HG03159 (cell line): ENCODE measurements at regions not wholly inside any gene's neighbourhood (a gene's known extent, or its start where the extent isn't known, plus 50 kb on each side); places are given as distances from the start of the nearest gene placed in this dataset.
"Not testable (repeated sequence)": the region's sequence is repeated elsewhere in the genome, so short reads cannot be mapped to it uniquely, and the experiment has no call there.

Source experiments
- ATAC-seq: cut with Tn5 transposase; IDR thresholded peaks from one replicate; pipeline ENCODE4 v1.9.1; 2021; ENCODE audit warnings: mild to moderate bottlenecking, moderate library complexity; ENCODE audit not compliant: unreplicated experiment

DNA sequence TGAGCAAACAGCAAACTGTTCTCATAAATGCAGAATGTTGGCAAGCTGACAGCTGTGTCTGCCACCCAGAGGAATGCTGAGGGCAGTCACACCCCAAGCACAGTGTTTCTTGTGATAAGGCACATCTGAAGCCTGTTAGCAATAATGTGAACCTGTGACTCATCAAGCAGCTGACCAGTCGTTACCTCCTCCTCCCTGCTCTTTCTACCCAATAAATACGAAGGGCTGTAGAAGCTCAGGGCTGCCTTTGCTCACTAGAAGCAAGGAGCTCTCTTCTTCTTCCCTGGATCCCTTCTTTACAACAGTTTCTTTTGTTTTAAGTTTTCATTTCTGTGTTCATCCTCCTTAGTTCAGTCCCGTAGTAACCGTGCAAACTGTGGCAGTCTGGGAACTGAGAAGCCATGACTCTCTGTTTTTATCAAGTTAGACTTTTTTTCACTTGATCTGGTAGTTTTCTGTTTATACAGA, 160.3 kb upstream of the ZNF184 start:
- ATAC-seq, result not testable (repeated sequence)

DNA sequence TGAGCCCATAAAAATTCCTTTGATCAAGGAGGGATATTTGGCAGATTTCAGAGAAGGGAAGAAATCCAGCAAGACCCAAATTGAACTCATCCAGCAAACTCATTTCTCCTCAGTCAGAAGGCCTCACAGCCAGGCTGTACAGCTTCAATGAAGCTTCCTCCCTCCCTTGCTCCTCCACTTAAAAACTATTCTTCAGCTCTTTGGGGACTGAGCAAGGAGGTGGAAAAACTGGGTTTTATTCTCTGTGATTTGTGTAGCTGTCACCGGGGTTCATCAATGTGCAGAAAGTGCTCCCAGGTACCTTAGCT, 158.7 kb upstream of the ZNF184 start:
- no peak for ATAC-seq

- ATAC-seq, result no peak
Measured at GRCh38 chr6:27630727-27631608, 158.1 kb upstream of the ZNF184 start.

GRCh38 chr6:27624694-27625262, 151.9 kb upstream of the ZNF184 start:
- ATAC-seq, result no peak

- ATAC-seq, result no peak
Measured at GRCh38 chr6:27623103-27623502, 150.2 kb upstream of the ZNF184 start.

DNA sequence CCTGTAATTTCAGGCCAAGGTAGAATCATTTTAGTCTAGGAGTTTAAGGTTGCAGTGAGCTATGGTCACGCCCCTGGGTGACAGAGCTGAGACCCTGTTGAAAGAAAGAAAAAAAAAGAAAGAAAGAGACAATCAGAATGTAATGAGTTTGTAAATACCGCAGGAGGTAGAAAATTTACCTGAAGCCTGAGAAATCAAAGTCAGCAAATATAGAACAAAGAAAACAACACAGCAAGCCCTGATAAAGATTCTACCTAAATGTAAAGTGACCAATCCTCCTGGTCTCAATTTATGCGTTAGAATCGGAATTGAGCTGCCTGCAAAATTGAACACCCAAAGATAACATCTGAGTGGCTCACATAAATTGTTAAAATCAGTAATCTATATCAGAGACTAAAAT, 146.5 kb upstream of the ZNF184 start:
- ATAC-seq, result no peak

- no peak for ATAC-seq
Measured at GRCh38 chr6:27617700-27618689, 145.1 kb upstream of the ZNF184 start.

DNA sequence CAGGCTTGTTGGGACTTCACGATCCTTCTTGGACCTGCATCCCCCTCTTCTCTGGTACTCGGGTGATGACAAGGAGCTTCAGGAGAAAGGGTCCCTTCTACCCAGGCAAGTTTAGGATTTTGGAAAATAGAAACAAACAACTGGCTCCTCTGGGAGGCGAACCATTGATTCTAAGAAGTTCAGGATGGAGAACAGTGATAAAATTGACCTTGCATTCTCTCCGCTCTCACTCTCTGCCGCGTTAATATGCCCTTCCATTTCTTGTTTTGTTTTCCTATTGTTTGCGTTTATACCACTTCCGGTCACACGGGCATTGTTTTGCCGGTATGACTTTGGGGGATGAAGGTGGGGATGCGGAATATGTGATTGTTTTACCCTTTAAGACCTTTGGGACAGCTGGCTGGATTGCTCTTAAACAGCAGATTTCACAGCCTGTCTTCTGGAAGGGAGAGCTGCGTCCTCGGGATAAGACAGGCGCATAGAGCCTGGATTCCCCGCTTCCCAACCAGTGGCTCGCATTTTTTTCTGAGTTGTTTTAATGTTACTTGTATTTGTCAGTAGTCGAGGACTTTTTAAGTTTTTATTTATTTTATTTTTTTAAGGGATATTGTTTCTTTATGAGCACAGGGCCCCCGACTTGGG, 144.3 kb upstream of the ZNF184 start:
- no peak for ATAC-seq

DNA sequence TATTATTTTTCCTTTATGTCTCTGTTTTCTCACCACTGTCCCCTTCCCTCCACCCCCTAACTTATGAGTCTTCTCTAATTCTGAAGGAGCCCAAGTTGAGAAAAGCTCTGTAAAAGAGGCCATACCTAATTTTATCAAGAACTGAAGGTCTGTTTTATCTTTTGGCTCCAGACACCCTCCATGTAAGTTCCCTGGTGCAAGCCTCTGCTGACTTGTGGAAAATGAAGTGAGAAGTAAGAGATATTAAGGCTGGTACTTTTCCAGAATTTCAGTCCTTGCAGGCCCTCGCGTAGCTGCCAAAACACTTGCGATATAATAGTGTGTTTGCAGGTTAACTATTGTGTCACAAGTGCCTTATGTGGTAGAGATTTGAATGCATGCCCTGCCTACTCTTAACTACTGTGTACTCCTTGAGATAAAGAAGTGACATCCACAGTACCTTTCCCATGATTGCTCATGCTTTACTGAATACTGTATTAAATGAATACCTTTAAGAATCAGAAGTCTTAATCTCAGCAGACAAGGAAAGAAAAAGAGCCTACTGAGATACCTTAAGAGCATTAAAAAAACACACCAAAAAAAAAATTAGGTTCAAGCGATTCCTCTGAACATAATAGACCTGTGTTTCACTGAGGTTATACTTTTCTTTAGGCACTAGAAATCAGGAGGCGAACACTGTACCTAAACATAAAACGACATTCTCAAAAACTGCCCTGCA, 143.6 kb upstream of the ZNF184 start:
- no peak for ATAC-seq

GRCh38 chr6:27611451-27611850, 138.5 kb upstream of the ZNF184 start:
- ATAC-seq, result no peak

- no peak for ATAC-seq
Measured at GRCh38 chr6:27608916-27609883, 136.3 kb upstream of the ZNF184 start.

GRCh38 chr6:27605401-27606342, 132.8 kb upstream of the ZNF184 start:
- ATAC-seq, result no peak

DNA sequence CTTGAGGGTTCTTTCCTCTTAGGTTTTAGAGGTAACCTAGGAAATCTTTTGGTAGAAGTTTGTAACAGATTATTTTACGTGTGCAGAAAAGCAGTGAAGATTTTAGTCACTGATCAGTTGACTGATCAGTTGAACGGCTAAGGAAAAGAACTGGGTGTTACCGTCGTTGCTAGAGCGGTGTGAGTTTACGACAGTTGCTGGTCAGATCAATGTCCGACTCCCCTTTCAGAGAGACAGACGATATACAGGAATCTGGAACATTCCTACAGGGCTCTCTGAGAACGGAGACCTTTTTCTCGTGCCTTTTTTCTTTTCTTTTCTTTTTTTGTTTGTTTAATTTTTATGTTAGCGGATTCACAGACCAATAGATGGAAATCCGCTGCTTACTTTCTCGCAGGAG, 132.1 kb upstream of the ZNF184 start:
- no peak for ATAC-seq

GRCh38 chr6:27601668-27602254, 128.9 kb upstream of the ZNF184 start:
- no peak for ATAC-seq

- ATAC-seq, result no peak
Measured at GRCh38 chr6:27599859-27600532, 127.1 kb upstream of the ZNF184 start.

- not testable (repeated sequence) for ATAC-seq
Measured at GRCh38 chr6:27597031-27597567, 124.2 kb upstream of the ZNF184 start.

DNA sequence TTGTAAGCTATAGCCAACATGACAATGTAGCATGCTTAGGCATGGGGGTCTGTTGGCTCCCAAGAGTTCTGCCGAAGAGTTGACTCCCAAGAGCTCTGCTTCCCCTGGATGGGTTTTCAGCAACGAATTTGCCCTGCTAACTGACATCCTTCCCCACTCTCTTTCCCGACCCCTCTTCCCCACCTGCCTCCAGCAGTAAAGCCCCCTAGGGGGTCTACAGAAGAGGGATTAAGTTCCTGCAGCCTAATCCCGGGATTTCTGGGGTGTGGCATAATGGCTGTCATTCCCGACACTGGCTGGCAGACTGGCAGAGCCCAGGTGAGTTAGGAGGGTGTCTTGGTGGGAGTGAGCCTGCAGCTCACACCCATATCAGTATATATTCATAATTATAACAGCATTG, 121.0 kb upstream of the ZNF184 start:
- no peak for ATAC-seq
